ENCODE measurements at regions not wholly inside any gene's neighbourhood (a gene's known extent, or its start where the extent isn't known, plus 50 kb on each side); places are given as distances from the start of the nearest gene placed in this dataset.
"Not testable (repeated sequence)": the region's sequence is repeated elsewhere in the genome, so short reads cannot be mapped to it uniquely, and the experiment has no call there.

DNA sequence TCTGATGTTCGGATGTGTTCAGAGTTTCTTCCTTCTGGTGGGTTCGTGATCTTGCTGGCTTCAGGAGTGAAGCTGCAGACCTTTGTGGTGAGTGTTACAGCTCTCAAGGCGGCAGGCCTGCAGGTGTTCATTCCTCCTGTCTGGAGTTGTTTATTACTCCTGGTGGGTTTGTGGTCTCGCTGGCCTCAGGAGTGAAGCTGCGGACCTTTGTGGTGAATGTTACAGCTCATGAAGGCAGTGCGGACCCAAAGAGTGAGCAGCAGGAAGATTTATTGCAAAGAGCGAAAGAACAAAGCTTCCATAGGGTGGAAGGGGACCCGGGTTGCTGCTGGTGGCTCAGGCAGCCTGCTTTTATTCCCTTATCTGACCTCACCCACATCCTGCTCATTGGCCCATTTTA, 1226.8 kb upstream of the EPHA6 start:
- not testable (repeated sequence) for DNase-seq

DNA sequence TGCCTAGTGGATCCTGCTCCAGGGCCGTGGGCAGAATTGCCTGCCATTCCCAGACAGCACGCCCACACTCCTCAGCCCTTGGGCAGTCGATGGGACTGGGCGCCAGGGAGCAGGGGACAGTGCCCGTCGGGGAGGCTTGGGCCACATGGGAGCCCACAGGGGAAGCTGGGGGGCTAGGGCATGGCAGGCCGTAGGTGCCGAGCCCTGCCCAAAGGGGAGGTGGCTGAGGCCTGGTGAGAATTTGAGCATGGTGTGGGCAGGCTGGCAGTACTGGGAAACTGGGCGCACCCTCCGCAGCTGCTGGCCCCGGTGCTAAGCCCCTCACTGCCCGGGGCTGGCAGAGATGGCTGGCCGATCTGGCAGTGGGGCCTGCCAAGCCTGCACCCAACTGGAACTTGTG, 1225.9 kb upstream of the EPHA6 start:
- no peak for DNase-seq

DNA sequence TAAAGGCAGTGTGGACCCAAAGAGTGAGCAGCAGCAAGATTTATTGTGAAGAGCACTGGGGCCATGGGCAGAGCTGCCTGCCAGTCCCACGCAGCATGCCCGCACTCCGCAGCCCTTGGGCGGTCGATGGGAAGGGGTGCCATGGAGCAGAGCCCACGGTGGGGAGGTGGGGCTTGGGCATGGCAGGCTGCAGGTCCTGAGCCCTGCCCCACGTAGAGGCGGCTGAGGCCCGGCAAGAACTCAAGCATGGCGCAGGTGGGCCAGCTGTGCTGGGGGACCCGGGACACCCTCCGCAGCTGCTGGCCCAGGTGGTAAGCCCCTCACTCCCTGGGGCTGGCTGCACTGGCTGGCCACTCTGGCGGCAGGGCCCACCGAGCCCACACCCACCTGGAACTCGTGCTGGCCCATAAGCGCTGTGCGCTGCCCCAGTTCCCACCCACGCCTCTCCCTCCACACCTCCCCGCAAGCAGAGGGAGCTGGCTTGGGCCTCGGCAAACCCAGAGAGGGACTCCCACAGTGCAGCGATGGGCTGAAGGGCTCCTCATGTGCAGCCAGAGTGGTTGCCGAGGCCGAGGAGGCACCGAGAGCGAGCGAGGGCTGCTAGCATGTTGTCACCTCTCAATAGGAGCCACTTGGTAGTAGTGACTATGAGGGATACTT, 1218.8 kb upstream of the EPHA6 start:
- no peak for DNase-seq

DNA sequence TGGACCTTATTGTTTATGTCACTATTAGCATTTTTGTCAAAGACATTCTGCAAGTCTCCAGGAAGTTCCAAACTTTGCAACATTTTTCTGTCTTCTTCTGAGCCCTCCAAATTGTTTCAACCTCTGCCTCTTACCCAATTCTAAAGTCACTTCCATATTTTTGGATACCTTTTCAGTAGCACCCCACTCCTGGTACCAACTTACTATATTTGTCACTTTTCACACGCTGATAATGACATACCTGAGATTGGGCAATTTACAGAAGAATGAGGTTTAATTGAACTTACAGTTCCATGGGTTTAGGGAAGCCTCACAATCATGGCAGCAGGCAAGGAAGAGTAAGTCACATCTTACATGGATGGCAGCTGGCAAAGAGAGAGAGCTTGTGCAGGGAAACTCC, 1206.5 kb upstream of the EPHA6 start:
- no peak for DNase-seq

DNA sequence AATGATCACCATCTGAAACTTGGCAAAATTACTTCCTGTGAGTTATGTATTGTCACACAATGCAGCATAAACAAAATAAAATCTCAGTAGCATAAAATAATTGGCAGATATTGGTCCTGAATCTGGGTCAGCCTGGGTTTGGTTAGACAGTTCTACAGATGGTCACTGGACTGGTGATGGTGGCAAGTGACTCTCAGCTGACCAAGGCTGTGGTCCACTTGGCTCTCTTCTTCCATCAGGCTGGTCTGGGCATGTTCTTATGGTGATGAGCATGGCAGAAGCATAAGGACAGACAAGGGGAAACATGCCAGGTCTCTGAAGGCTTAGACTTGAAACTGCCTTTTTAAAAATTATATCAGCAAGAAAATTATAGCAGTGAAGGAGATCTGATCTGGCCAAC, 1205.0 kb upstream of the EPHA6 start:
- DNase-seq, result no peak

DNA sequence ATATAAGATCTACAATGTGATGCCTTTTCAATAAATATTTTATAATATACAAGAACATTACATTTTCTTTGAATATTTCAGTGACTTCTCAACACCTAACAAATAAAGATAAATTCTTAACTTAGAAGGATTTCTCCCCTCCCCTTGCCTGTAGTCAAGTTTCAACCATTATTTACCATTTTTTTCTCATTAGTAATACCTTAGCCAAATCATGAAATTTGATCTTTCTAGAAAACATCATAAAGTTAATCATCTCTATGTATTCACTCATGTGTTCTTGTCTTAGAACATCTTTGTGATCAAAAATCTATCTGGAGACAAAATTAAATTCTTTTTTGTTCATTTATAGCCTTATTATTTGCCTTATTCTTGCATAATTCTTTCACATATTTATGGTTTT, 1201.8 kb upstream of the EPHA6 start:
- DNase-seq, result no peak

DNA sequence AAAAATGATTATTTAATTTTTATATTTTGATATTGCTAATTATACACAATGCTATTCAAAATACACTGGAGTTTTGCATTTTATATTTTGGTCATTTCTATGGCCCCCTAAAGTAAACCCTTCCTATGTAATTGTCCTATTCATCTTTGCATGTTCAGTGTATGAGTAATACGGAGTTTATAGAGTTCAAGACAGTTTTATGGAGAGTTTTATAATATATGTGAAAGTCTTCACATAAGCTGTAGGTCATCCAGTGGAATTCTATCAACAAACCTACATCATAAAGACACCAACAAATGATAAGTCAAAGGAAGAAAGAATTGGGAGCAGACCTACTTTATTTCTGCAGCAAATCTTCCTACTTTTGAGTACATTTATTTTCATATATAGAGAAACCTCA, 1200.4 kb upstream of the EPHA6 start:
- DNase-seq, result no peak

DNA sequence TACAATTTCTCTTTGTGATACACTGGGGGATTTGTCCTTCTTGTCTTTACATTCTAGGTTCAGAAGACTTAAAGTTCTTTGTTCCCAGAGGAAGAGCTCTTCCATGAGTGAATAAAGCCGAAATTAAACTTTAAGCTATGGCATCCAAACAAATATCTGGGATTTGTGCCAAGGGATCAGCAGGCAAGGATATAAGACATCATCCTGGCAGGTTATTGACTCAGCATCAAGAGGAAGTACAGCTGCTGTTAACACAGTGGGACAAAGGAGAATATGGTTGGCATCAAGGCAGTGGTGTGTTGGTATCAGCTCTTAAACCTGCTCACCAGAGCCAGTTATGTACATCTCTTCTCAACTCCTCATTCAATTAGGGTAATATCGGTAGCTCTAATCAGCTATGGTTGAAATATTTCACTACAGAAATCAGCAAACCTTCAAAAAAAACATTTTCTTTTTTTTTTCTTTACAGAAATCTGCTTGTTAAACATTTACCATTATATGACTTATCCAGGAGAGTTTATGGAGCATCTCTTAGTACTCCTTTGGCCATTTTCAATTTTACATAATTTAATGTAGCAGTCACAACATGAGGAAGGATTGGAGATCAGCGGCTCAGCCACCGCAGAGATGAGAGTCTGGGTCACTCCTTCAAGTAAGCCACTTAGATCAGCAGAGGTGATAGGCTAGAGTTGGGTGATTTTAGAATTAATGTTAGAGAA, 1198.6 kb upstream of the EPHA6 start:
- no peak for DNase-seq

DNA sequence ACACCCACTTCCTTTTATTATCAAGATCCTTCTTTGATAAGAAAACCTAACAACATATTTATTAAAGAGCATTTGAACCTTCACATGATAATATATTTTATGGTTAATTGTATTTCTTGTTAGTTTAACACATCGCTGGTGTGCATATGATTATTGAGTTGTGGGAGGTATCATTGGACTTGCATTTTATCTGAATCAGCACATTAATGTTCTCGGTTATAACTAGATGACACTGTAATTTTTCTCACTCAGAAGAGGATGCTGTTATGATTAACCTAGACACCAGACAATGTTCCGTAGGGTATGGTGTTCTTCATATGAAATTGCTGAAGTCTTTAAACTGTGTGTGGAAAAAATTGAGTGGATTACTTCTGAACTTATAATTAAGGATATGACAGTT, 1188.3 kb upstream of the EPHA6 start:
- no peak for DNase-seq

DNA sequence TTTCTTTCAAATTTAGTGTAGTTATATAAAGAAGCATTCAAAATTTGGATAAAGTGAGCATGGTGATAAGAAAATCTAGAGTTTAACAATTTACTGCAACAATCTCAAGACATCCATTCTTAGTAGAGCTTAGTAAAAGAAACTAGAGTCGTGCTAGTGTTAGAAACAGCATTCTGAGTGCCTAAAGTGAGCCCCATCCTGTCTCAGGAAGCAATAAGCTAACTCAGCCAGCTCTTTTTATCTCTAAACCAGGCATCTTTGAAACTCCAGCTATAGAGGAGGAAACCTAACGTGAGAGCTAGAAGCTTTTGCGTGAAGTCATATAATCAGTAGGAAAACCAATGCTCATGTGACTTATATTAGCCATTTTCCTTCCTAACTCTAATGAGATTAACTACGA, 1187.1 kb upstream of the EPHA6 start:
- DNase-seq, result no peak

DNA sequence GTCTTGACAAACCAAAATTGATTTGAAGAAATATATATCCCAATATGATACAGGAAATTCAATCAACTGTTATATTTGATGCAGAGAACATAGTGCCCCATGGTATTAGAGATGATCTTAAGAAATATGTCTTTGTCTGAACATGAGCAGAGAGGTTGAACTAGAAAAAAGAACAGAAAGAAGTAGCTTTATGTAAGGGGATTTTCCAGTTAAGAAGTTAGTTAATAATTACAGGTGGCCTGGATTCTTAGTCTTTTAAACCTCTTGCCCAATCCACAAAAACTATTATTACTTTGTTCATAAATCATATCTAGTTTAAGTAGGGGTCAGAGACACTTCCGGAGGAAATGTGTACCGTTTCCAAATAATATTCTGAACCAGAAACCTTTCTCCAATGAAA, 1186.7 kb upstream of the EPHA6 start:
- DNase-seq, result no peak

DNA sequence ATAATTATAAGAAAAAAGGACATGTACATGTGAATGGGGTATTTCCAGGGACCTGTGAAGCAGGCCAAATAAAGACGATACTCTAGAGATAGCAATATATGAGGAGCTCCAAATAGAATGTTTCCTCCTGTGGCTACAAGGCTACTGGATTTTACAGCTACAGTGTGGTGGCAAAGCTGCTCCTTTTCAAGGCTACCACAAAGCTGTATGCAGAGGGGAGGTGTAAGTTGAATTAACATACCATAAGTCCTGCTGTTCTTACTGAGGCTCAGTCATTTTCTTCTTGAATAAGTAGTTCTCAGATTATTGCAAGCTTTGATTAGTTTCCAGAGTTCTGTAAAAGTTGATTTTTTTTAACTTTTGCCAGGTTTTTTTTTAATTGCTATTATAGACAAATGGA, 1184.6 kb upstream of the EPHA6 start:
- no peak for DNase-seq

DNA sequence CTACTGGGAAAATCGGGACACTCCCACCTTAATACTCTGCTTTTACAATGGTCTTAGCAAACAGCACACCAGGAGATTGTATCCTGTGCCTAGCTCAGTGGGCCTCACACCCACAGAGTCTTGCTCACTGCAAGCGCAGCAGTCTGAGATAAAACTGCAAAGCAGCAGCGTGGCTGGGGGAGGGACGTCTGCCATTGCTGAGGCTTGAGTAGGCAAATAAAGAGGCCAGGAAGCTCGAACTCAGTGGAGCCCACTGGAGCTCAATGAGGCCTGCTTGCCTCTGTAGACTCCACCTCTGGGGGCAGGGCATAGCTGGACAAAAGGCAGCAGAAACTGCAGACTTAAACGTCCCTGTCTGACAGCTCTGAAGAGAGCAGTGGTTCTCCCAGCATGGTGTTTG, 1169.1 kb upstream of the EPHA6 start:
- no peak for DNase-seq

DNA sequence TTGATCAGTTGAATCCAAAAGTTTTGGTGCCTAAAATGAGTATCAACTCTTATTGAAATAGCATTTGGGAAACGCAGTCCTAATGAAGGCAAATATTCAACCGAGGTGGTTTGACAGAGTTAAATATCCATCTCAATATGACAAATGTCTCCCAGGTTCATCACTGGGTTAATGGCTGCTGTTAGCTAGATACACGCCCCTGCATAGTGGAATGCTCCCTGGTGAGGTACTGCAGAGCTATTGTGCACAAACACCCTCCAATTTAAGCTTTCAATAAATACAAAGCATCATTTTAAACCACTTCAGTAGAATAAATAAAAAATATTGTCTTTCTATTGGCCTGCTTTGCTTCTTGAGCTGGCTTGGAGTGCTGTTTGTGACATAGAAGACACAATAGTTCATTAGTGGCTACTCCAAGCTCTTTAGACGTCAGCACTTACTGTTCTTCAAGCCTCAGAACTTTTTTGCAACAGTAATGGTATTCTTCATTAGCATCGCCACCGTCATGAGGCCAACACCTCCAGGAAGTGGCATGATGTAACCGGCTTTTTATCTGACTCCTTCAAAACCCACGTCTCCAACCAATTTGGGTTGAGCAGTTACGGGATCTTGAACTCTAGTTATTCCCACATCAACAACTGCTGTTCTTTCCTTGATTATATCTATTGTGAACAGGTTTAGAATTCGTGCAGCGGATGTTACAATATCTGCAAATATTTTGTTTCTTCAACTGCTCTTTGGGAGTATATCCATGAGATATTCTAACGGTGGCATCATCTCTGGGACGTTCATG, 1159.6 kb upstream of the EPHA6 start:
- DNase-seq, result no peak

DNA sequence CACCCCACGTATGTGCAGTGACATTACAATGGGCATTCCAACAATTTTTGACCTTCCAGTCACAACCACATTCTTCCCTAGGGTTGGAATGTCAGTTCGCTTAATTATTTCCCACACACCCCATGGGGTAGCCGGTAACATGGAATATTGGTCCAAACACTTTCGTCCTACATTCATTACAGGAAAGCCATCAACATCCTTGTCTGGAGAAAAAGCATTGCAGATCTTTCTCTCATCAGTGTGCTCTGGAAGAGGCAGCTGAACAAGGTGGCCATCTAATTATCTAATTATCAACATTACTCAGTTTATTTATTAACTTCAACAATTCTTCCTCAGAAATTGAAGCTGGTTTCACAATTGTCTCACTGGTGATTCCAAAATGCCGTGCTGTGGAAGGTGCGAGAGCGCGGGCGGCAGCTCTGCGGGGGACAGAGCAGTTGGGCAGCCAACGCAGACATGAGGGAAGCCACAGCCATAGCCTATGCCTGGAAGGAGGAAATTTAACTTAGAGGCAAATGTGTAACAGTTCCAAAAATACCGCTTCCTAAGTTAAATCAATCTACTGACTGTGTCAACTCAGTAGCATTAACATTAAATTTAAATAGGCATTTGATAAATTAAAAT, 1158.9 kb upstream of the EPHA6 start:
- DNase-seq, result no peak

DNA sequence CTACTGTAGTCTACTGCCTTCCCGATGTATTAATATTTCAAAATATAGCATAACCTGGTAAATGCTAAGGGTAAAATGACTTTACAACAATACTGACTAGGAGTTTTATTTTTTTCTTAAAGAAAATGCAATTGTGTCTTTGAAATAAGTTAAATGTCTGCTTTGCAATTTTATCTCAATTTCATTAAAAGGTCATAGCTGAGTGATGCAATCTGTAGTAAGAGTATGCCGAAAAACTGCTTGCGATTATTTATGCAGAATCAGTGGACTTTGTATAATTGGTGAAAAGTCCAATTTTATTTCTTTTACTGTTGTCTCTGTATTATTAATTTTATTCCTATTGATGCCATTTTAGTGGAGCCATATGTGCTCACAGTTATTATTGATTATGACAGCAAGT, 1143.6 kb upstream of the EPHA6 start:
- DNase-seq, result no peak

DNA sequence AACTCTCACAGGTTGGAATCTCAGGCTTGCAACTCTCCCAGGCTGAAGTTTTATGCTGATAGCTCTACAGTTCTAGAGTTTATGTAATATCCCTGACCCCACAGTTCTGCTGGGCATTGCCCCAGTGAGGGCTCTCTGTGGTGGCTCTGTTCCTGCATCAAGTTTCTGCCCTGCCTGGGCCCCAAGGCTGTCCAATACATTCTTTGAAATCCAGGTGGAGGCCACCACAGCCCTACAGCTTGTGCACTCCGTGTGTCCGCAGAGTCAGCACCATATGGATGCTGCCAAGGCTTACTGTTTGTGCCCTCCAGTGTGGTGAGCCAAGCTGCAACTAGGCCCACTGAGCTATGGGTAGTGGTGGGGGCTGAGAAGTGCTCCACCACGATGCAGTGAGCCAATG, 1141.2 kb upstream of the EPHA6 start:
- DNase-seq, result no peak

DNA sequence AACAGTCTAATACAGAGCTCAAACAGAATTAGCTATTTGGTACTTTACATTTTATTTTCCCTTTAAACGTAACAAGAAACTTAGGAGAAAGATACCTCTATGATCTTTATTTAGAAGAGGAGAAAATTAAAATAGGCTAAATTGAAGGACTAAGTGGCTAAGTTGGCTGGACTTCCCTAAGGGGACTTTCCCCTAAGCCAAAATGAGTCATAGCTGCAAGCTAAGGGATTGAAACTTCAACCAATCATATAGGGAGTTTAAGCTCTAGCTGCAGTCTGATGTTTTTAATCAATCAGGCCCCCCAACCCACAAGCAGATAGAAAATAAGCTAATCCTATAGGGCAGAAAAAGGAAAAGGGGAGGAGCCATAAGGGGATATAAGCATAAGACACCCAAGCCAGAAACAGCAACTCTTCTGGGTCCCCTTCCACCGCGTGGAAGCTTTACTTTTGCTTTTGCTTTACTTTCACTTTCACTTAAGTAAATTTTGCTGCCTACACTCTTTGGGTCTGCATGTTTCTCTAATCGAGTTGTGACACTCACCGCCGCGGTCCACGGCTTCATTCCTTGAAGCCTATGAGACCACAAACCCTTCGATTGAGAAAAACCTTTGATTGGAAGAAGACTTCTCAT, 1108.5 kb upstream of the EPHA6 start:
- no peak for DNase-seq

DNA sequence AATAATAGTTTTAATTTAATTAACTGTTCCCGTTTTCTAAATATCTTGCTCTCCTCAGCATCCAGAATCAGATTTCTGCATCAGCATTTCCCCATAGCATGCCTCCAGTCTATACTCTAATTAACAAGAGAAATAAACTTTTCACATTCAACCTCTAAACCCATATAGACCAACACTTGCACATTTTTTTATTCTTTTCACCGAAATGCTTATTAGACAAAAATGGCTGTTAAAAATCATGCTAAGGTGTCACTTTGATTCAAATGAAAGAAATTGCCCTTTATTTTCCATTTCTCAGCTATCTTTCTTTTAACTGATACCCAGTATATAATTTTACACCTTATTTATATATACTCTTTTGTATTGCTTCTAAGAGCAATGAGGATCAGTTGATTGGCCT, 1107.1 kb upstream of the EPHA6 start:
- no peak for DNase-seq

DNA sequence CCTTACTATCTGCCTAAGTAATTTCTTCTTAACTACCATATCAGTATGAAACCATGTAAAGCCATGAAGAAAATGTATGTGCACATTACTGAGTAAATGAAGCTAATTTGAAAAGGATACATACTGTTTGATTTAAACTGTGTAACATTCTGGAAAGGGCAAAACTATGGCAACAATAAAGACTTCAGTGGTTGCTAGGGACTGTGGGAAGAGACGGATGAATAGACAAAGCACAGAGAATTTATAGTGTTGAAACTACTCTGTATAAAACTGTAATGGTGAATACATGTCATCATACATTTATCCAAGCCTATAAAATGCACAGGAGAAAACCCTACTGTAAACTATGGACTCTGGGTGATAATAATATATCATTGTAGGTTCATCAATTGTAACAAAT, 1103.7 kb upstream of the EPHA6 start:
- no peak for DNase-seq

DNA sequence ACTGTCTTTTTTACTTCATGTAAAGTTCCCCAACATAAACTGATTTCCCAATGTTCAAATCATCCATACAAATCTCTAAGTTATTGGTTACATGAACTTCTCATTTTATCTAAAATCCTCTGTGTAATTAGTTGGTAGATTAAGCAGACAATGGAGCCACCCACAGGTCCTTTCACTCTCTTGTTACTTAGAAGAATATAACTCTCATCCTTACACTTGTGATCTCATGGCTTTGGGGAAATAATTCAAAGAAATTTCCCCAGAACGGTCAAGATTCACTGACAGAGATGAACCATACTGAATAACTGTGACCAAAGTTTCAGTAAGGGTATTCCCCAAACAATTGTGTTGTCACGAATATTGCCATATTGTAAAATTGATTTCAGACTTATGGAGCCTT, 1102.6 kb upstream of the EPHA6 start:
- DNase-seq, result no peak

DNA sequence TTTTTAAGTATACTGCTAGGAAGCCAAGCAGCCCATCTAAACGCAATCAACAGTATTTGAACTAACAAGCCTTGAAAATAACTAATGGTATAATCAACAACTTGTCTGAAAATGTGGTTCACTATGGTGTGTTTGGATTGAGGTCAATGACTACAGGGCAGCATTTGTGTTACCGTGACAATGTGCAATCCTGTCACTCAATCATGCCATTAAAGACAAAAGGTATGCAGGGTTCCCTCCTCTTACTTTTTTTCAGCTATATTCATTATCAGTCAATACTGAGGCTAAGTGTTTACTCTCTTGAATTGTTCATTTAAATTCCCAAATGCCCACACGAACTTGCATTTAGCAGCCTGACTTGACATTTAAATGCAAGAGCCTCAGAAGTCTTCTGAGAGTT, 1099.3 kb upstream of the EPHA6 start:
- no peak for DNase-seq

DNA sequence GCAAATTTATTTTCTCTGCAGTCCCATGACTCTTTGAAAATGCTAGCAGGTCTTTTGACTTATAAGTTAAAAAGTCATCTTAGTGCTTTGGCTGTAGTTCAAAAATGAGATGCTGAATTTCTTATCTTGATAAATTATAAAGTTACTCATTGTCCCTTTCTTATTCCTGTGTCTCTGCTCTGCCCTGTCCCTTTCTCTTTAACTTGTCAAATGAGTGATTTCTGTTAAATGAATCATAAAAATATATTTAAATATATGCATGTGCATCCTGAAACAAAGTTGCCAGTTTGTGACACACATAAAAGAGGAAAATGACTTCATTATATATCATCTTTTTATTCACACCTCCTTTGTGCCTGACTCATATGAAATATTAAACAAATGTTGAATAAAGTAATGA, 1097.3 kb upstream of the EPHA6 start:
- DNase-seq, result no peak

Data from NCI-H1105 (cell line).